ENCODE measurements at regions not wholly inside any gene's neighbourhood (a gene's known extent, or its start where the extent isn't known, plus 50 kb on each side); places are given as distances from the start of the nearest gene placed in this dataset.

GRCh38 chr6:101001607-101002006, 120.5 kb upstream of the ASCC3 start:
- Histone ChIP-seq H2AFZ (ENCODE audit: low read depth, low read length, poor library complexity, severe bottlenecking) (no peak overlapping the region), H3K4me2 (ENCODE audit: low read length) (no peak overlapping the region), H3K9me2 (ENCODE audit: insufficient read depth) (no peaks in the 10 kb centered on the region), H3K9me3 (ENCODE audit: control insufficient read depth in 1 of 2, insufficient read depth in 1 of 2, low read depth in 1 of 2, low read length in 2 of 2) (no peaks in the 10 kb centered on the region), H3K27ac (ENCODE audit: low read depth, low read length) (no peak overlapping the region), H4K20me1 (ENCODE audit: insufficient read depth) (no peaks in the 10 kb centered on the region), H3K4me3 (replicated peaks in 1 of 2; ENCODE audit: low read depth in 1 of 2, low read length in 2 of 2) (no peak overlapping the region), H3K9ac (ENCODE audit: low read length) (no peak overlapping the region), H3K4me1 (ENCODE audit: control insufficient read depth in 1 of 2, insufficient read depth in 2 of 2, low read length in 2 of 2) (no peaks in the 10 kb centered on the region), H3K79me2 (ENCODE audit: insufficient read depth, low read length) (no peaks in the 10 kb centered on the region), H3K36me3 (ENCODE audit: control insufficient read depth in 1 of 2, insufficient read depth in 2 of 2, low read length in 2 of 2) (no peaks in the 10 kb centered on the region), H3K27me3 (ENCODE audit: insufficient read depth, low read length) (no peaks in the 10 kb centered on the region)
- ChIA-PET CTCF (no interaction called here), POLR2A (no interaction called here), RAD21 (ENCODE audit: low non-redundant PET in 1 of 2, low total read pairs in 2 of 2, uncharacterized antibody in 2 of 2, unreplicated experiment in 2 of 2) (no interaction called here)
- no peak for TF ChIP-seq YY1 (IDR thresholded peaks at IDR 0.05; ENCODE audit: extremely low read depth, insufficient replicate concordance, low read depth, low read length)
- intact Hi-C loops (cut with micrococcal nuclease), result no loop called here
- no peak for DNase-seq (ENCODE audit: low read depth, low spot score)
- BruUV-seq (replicated peaks), result no TSS peak
- ATAC-seq, result no peak

DNA sequence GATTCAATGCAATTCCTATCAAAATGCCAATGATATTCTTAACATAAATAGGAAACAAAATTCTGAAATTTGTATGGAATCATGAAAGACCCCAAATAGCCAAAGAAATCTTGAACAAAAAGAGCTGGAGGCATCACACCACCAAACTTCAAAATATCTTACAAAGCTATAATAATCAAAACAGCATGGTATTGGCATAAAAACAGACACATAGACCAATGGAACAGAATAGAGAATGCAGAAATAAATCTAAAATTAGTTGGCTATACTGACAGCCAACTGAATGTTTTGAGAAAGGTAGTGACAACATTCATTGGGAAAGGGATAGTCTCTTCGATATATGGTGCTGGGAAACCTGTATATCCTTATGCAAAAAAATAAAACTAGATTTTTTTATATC, 121.9 kb upstream of the ASCC3 start:
- no TSS peak for BruUV-seq (replicated peaks)
- Histone ChIP-seq H3K4me3 (replicated peaks in 1 of 2; ENCODE audit: low read depth in 1 of 2, low read length in 2 of 2) (no peak overlapping the region), H3K27ac (ENCODE audit: low read depth, low read length) (no peak overlapping the region), H3K9ac (ENCODE audit: low read length) (no peak overlapping the region), H3K9me2 (ENCODE audit: insufficient read depth) (no peaks in the 10 kb centered on the region), H3K27me3 (ENCODE audit: insufficient read depth, low read length) (no peaks in the 10 kb centered on the region), H3K79me2 (ENCODE audit: insufficient read depth, low read length) (no peaks in the 10 kb centered on the region), H3K4me2 (ENCODE audit: low read length) (no peak overlapping the region), H3K4me1 (ENCODE audit: control insufficient read depth in 1 of 2, insufficient read depth in 2 of 2, low read length in 2 of 2) (no peaks in the 10 kb centered on the region), H3K36me3 (ENCODE audit: control insufficient read depth in 1 of 2, insufficient read depth in 2 of 2, low read length in 2 of 2) (no peaks in the 10 kb centered on the region), H4K20me1 (ENCODE audit: insufficient read depth) (no peaks in the 10 kb centered on the region), H3K9me3 (ENCODE audit: control insufficient read depth in 1 of 2, insufficient read depth in 1 of 2, low read depth in 1 of 2, low read length in 2 of 2) (no peaks in the 10 kb centered on the region), H2AFZ (ENCODE audit: low read depth, low read length, poor library complexity, severe bottlenecking) (no peak overlapping the region)
- ChIA-PET POLR2A (no interaction called here), RAD21 (ENCODE audit: low non-redundant PET in 1 of 2, low total read pairs in 2 of 2, uncharacterized antibody in 2 of 2, unreplicated experiment in 2 of 2) (no interaction called here), CTCF (no interaction called here)
- DNase-seq (ENCODE audit: low read depth, low spot score) (no peak), ATAC-seq (no peak)
- intact Hi-C loops (cut with micrococcal nuclease), result no loop called here
- TF ChIP-seq, protein P1, sequence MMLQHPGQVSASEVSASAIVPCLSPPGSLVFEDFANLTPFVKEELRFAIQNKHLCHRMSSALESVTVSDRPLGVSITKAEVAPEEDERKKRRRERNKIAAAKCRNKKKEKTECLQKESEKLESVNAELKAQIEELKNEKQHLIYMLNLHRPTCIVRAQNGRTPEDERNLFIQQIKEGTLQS (IDR thresholded peaks at IDR 0.05), result no peak
- TF ChIP-seq JUND (IDR thresholded peaks at IDR 0.05), result no peak
- TF ChIP-seq CBX3 (IDR thresholded peaks at IDR 0.05; ENCODE audit: low read depth), result 0 out of 2 replicates have a peak, but pooled peaks have one; percentile 40
- TF ChIP-seq ZNF274 (IDR thresholded peaks at IDR 0.05; ENCODE audit: low read depth, low read length), result no peak

Measured in HCT116 (cell line).